ENCODE measurements at regions not wholly inside any gene's neighbourhood (a gene's known extent, or its start where the extent isn't known, plus 50 kb on each side); places are given as distances from the start of the nearest gene placed in this dataset.

- TF ChIP-seq CTCF (conservative IDR thresholded peaks at IDR 0.05; ENCODE audit: low read depth, low read length) (no peak), EZH2 (IDR thresholded peaks at IDR 0.05; ENCODE audit: low read length, unreplicated experiment) (no peak), EZH2phosphoT487 (IDR thresholded peaks at IDR 0.05; ENCODE audit: borderline replicate concordance, low read length) (no peak)
These were observed 284.4 kb upstream of the GJB5 start for GRCh38 chr1:34470401-34470800.
